CD14-positive monocyte (primary cell): ENCODE measurements at regions not wholly inside any gene's neighbourhood (a gene's known extent, or its start where the extent isn't known, plus 50 kb on each side); places are given as distances from the start of the nearest gene placed in this dataset.

Experiments
- DNase-seq, 3 donors: peaks; one replicate each; pipeline ENCODE4 v3.0.0-alpha.2; 2011 to 2022
- H2AFZ ChIP-seq: 2 replicates; pipeline ENCODE4 v1.6.0; 2012; ENCODE audit warnings: mild to moderate bottlenecking, low read depth, low read length, inconsistent platforms; ENCODE audit not compliant: insufficient read depth, poor library complexity, severe bottlenecking
- H3K27ac ChIP-seq, 2 donors: 1 replicate in 1 of 2; 2 replicates in 1 of 2; pipeline ENCODE4 v1.5.1; 2012 to 2013; ENCODE audit warnings: low read length in 2 of 2, control low read depth in 1 of 2, inconsistent platforms in 1 of 2, low read depth in 1 of 2, mild to moderate bottlenecking in 1 of 2
- H3K27me3 ChIP-seq, 2 donors: one replicate each; pipeline versions ENCODE4 v1.6.0 to v1.6.1; 2011 to 2013; ENCODE audit warnings: low read length in 2 of 2; ENCODE audit not compliant: control insufficient read depth in 2 of 2, insufficient read depth in 2 of 2
- H3K36me3 ChIP-seq, 2 donors: replicated peaks in 1 of 2; 1 replicate in 1 of 2; 2 replicates in 1 of 2; pipeline versions ENCODE4 v1.5.1 to v1.6.1; 2012 to 2013; ENCODE audit warnings: low read length in 2 of 2, control low read depth in 1 of 2, inconsistent platforms in 1 of 2, mild to moderate bottlenecking in 1 of 2; ENCODE audit not compliant: insufficient read depth in 2 of 2, control insufficient read depth in 1 of 2
- H3K4me1 ChIP-seq, 2 donors: 1 replicate in 1 of 2; 2 replicates in 1 of 2; pipeline versions ENCODE4 v1.5.1 to v1.6.1; 2012 to 2013; ENCODE audit warnings: low read length in 2 of 2, control low read depth in 1 of 2, inconsistent platforms in 1 of 2, mild to moderate bottlenecking in 1 of 2, moderate library complexity in 1 of 2; ENCODE audit not compliant: insufficient read depth in 2 of 2, control insufficient read depth in 1 of 2
- H3K4me2 ChIP-seq: replicated peaks from 2 replicates; pipeline ENCODE3; 2012; ENCODE audit warnings: low read length, moderate library complexity, mild to moderate bottlenecking; ENCODE audit not compliant: poor library complexity, severe bottlenecking; ENCODE audit errors: extremely low read depth
- H3K4me3 ChIP-seq, 3 experiments: fragments of 200-600 bp in 1 of 3; sonication (generic) in 1 of 3; replicated peaks in 1 of 3; 1 replicate in 2 of 3; 2 replicates in 1 of 3; pipeline ENCODE4 v1.5.1; 2011 to 2013; ENCODE audit warnings: low read length in 3 of 3, mild to moderate bottlenecking in 3 of 3, control low read depth in 2 of 3, low read depth in 2 of 3, inconsistent platforms in 1 of 3, moderate library complexity in 1 of 3
- H3K79me2 ChIP-seq: 2 replicates; pipeline ENCODE4 v1.6.0; 2012; ENCODE audit warnings: mild to moderate bottlenecking, control low read depth, inconsistent platforms, low read length, moderate library complexity; ENCODE audit not compliant: insufficient read depth
- H3K9ac ChIP-seq: 2 replicates; pipeline ENCODE4 v1.6.0; 2017; ENCODE audit warnings: low read length, mild to moderate bottlenecking; ENCODE audit not compliant: insufficient read depth, poor library complexity, severe bottlenecking
- H3K9me3 ChIP-seq, 2 donors: replicated peaks in 1 of 2; 1 replicate in 1 of 2; 2 replicates in 1 of 2; pipeline versions ENCODE4 v1.5.1 to v1.6.1; 2012 to 2013; ENCODE audit warnings: low read length in 2 of 2, control low read depth in 1 of 2; ENCODE audit not compliant: control insufficient read depth in 1 of 2, insufficient read depth in 1 of 2
- H4K20me1 ChIP-seq: 2 replicates; pipeline ENCODE4 v1.6.0; 2012; ENCODE audit warnings: mild to moderate bottlenecking, low read length, control low read depth, moderate library complexity; ENCODE audit not compliant: insufficient read depth
- H3K27ac Mint-ChIP-seq, 7 donors: one replicate each; pipeline ENCODE4 v1.8.0; 2020; ENCODE audit warnings: mild to moderate bottlenecking in 7 of 7, mixed read lengths in 7 of 7, moderate library complexity in 6 of 7, inconsistent platforms in 2 of 7
- H3K27me3 Mint-ChIP-seq, 3 donors: one replicate each; pipeline ENCODE4 v1.8.0; 2021 to 2022; ENCODE audit warnings: low read depth in 3 of 3, mild to moderate bottlenecking in 3 of 3, mixed read lengths in 3 of 3, moderate library complexity in 3 of 3, inconsistent platforms in 1 of 3
- H3K36me3 Mint-ChIP-seq, 2 donors: one replicate each; pipeline ENCODE4 v1.8.0; 2020; ENCODE audit warnings: mixed read lengths in 2 of 2, inconsistent platforms in 1 of 2, mild to moderate bottlenecking in 1 of 2
- H3K4me1 Mint-ChIP-seq: one replicate; pipeline ENCODE4 v1.8.0; 2020; ENCODE audit warnings: mild to moderate bottlenecking, mixed read lengths
- H3K4me3 Mint-ChIP-seq, 2 donors: one replicate each; pipeline ENCODE4 v1.8.0; 2020; ENCODE audit warnings: mild to moderate bottlenecking in 2 of 2, mixed read lengths in 2 of 2, moderate library complexity in 1 of 2
- H3K9me3 Mint-ChIP-seq, 7 donors: one replicate each; pipeline ENCODE4 v1.8.0; 2020 to 2022; ENCODE audit warnings: mixed read lengths in 7 of 7, mild to moderate bottlenecking in 6 of 7, moderate library complexity in 6 of 7, inconsistent platforms in 2 of 7
- CTCF ChIP-seq: fragments of 200-600 bp; IDR thresholded peaks from one replicate; pipeline ENCODE4 v1.8.0; 2022; ENCODE audit warnings: antibody characterized with exemption, mild to moderate bottlenecking
- WGBS: methylation state at CpG from one replicate; pipeline ENCODE4 v1.1.5; 2013; ENCODE audit warnings: missing lambda C conversion rate; ENCODE audit not compliant: insufficient coverage; 5-methylcytosine and 5-hydroxymethylcytosine counted together
- intact Hi-C, 2 donors: fragments of 100-400 bp; cut with micrococcal nuclease; formaldehyde crosslinking; loops; one replicate each; pipeline versions ENCODE4 v1.15.0 to v1.15.1; 2023

- no peaks in the 10 kb centered on the region for H3K36me3 ChIP-seq
- no peak overlapping the region for H3K4me3 ChIP-seq
- DNase-seq: no peak
- H4K20me1 ChIP-seq: no peaks in the 10 kb centered on the region
- Mint-ChIP-seq H3K36me3 (no peaks in the 10 kb centered on the region), H3K4me1 (no peaks in the 10 kb centered on the region), H3K27me3 (peaks cover 1 to 5% (median 2%) of the 10 kb centered on the region in 3 donors), H3K4me3 (no peak overlapping the region), H3K9me3 (peaks cover 0 to 7% (median 0%) of the 10 kb centered on the region in 7 donors), H3K27ac (no peak overlapping the region)
- intact Hi-C loops: no loop called here
- 97% methylated on average over 7 of the region's 10 CpGs for WGBS
- no peaks in the 10 kb centered on the region for H3K79me2 ChIP-seq
- no peak for TF ChIP-seq CTCF
- H3K9me3 ChIP-seq: no peaks in the 10 kb centered on the region
- no peak overlapping the region for H2AFZ ChIP-seq
- H3K4me1 ChIP-seq: no peaks in the 10 kb centered on the region
- no peak overlapping the region for H3K4me2 ChIP-seq
- no peaks in the 10 kb centered on the region for H3K27me3 ChIP-seq
- H3K9ac ChIP-seq: no peak overlapping the region
- no peak overlapping the region for H3K27ac ChIP-seq
Measured at GRCh38 chr15:31523027-31523654, 196.5 kb downstream of the KLF13 start.

GRCh38 chr15:31523655-31524049, 197.0 kb downstream of the KLF13 start:
- H3K9ac ChIP-seq: no peak overlapping the region
- no peak for TF ChIP-seq CTCF
- Mint-ChIP-seq H3K9me3 (peaks cover 0 to 6% (median 0%) of the 10 kb centered on the region in 7 donors), H3K27me3 (peaks cover 1 to 5% (median 2%) of the 10 kb centered on the region in 3 donors), H3K36me3 (no peaks in the 10 kb centered on the region), H3K4me1 (no peaks in the 10 kb centered on the region), H3K27ac (no peak overlapping the region), H3K4me3 (no peak overlapping the region)
- H3K4me1 ChIP-seq: no peaks in the 10 kb centered on the region
- no peaks in the 10 kb centered on the region for H3K27me3 ChIP-seq
- no peak overlapping the region for H3K4me2 ChIP-seq
- WGBS: 96% methylated on average over 4 of the region's 5 CpGs
- H3K79me2 ChIP-seq: no peaks in the 10 kb centered on the region
- H3K4me3 ChIP-seq: no peak overlapping the region
- H4K20me1 ChIP-seq: no peaks in the 10 kb centered on the region
- no peaks in the 10 kb centered on the region for H3K36me3 ChIP-seq
- DNase-seq: no peak
- no peaks in the 10 kb centered on the region for H3K9me3 ChIP-seq
- no peak overlapping the region for H3K27ac ChIP-seq
- H2AFZ ChIP-seq: no peak overlapping the region
- intact Hi-C loops: no loop called here
